ENCODE measurements at regions not wholly inside any gene's neighbourhood (a gene's known extent, or its start where the extent isn't known, plus 50 kb on each side); places are given as distances from the start of the nearest gene placed in this dataset.

GRCh38 chr18:37653618-37654017, 88.0 kb upstream of the CELF4 start:
- TF ChIP-seq EZH2phosphoT487 (IDR thresholded peaks at IDR 0.05; ENCODE audit: borderline replicate concordance, low read length) = no peak
- no peak for TF ChIP-seq CTCF (IDR thresholded peaks at IDR 0.05; ENCODE audit: low read depth, low read length, poor library complexity, severe bottlenecking)
- no peaks in the 10 kb centered on the region for H3K4me1 ChIP-seq (ENCODE audit: control insufficient read depth, low read length)
- H3K9me2 ChIP-seq (replicated peaks; ENCODE audit: control insufficient read depth, low read length) = no peaks in the 10 kb centered on the region
- H3F3A ChIP-seq (ENCODE audit: control insufficient read depth, insufficient read depth) = no peaks in the 10 kb centered on the region
- H3K4me3 ChIP-seq (ENCODE audit: low read length) = no peak overlapping the region
- no peaks in the 10 kb centered on the region for H3K9me3 ChIP-seq (ENCODE audit: control insufficient read depth, insufficient read depth, low read length)
- no peak overlapping the region for H3K27ac ChIP-seq (ENCODE audit: low read depth, low read length)
- H3K79me2 ChIP-seq (ENCODE audit: control insufficient read depth, low read length) = no peaks in the 10 kb centered on the region
- no peaks in the 10 kb centered on the region for H4K20me1 ChIP-seq (ENCODE audit: control insufficient read depth, insufficient read depth, low read depth, low read length)
- no peak overlapping the region for H3K4me2 ChIP-seq (ENCODE audit: low read length)
- no peaks in the 10 kb centered on the region for H3K36me3 ChIP-seq (ENCODE audit: control insufficient read depth, low read length)
- H3K27me3 ChIP-seq (ENCODE audit: control insufficient read depth, low read length) = no peaks in the 10 kb centered on the region

GRCh38 chr18:37649930-37650329, 84.3 kb upstream of the CELF4 start:
- H3K27ac ChIP-seq (ENCODE audit: low read depth, low read length) = no peak overlapping the region

GRCh38 chr18:37649416-37649815, 83.8 kb upstream of the CELF4 start:
- no peak overlapping the region for H3K4me2 ChIP-seq (ENCODE audit: low read length)

More at GRCh38 chr18:37649930-37650329, 84.3 kb upstream of the CELF4 start:
- Histone ChIP-seq H3F3A (ENCODE audit: control insufficient read depth, insufficient read depth) (no peaks in the 10 kb centered on the region), H3K79me2 (ENCODE audit: control insufficient read depth, low read length) (no peaks in the 10 kb centered on the region), H3K36me3 (ENCODE audit: control insufficient read depth, low read length) (no peaks in the 10 kb centered on the region), H3K9me2 (replicated peaks; ENCODE audit: control insufficient read depth, low read length) (no peaks in the 10 kb centered on the region), H3K4me3 (ENCODE audit: low read length) (no peak overlapping the region), H3K9me3 (ENCODE audit: control insufficient read depth, insufficient read depth, low read length) (no peaks in the 10 kb centered on the region), H3K4me2 (ENCODE audit: low read length) (no peak overlapping the region), H4K20me1 (ENCODE audit: control insufficient read depth, insufficient read depth, low read depth, low read length) (no peaks in the 10 kb centered on the region), H3K27me3 (ENCODE audit: control insufficient read depth, low read length) (no peaks in the 10 kb centered on the region), H3K4me1 (ENCODE audit: control insufficient read depth, low read length) (no peaks in the 10 kb centered on the region)
- TF ChIP-seq CTCF (IDR thresholded peaks at IDR 0.05; ENCODE audit: low read depth, low read length, poor library complexity, severe bottlenecking) (no peak), EZH2phosphoT487 (IDR thresholded peaks at IDR 0.05; ENCODE audit: borderline replicate concordance, low read length) (no peak)

More at GRCh38 chr18:37649416-37649815, 83.8 kb upstream of the CELF4 start:
- no peaks in the 10 kb centered on the region for H3K27me3 ChIP-seq (ENCODE audit: control insufficient read depth, low read length)
- H3K27ac ChIP-seq (ENCODE audit: low read depth, low read length) = no peak overlapping the region
- no peaks in the 10 kb centered on the region for H3K9me3 ChIP-seq (ENCODE audit: control insufficient read depth, insufficient read depth, low read length)
- H4K20me1 ChIP-seq (ENCODE audit: control insufficient read depth, insufficient read depth, low read depth, low read length) = no peaks in the 10 kb centered on the region
- H3K79me2 ChIP-seq (ENCODE audit: control insufficient read depth, low read length) = no peaks in the 10 kb centered on the region
- H3K4me3 ChIP-seq (ENCODE audit: low read length) = no peak overlapping the region
- H3K36me3 ChIP-seq (ENCODE audit: control insufficient read depth, low read length) = no peaks in the 10 kb centered on the region
- TF ChIP-seq CTCF (IDR thresholded peaks at IDR 0.05; ENCODE audit: low read depth, low read length, poor library complexity, severe bottlenecking) (no peak), EZH2phosphoT487 (IDR thresholded peaks at IDR 0.05; ENCODE audit: borderline replicate concordance, low read length) (no peak)
- H3F3A ChIP-seq (ENCODE audit: control insufficient read depth, insufficient read depth) = no peaks in the 10 kb centered on the region
- no peaks in the 10 kb centered on the region for H3K4me1 ChIP-seq (ENCODE audit: control insufficient read depth, low read length)
- no peaks in the 10 kb centered on the region for H3K9me2 ChIP-seq (replicated peaks; ENCODE audit: control insufficient read depth, low read length)

All from DOHH2 (cell line).